ENCODE measurements at regions not wholly inside any gene's neighbourhood (a gene's known extent, or its start where the extent isn't known, plus 50 kb on each side); places are given as distances from the start of the nearest gene placed in this dataset.

- Histone ChIP-seq H3K9me3 (ENCODE audit: low read depth, low read length, poor library complexity, severe bottlenecking) (peaks cover 5% of the 10 kb centered on the region), H3K27ac (ENCODE audit: low read depth, low read length, poor library complexity, severe bottlenecking) (no peak overlapping the region), H3K4me1 (ENCODE audit: insufficient read depth, low read length, poor library complexity, severe bottlenecking) (no peaks in the 10 kb centered on the region), H3K27me3 (replicated peaks; ENCODE audit: insufficient read depth, low read depth, low read length, poor library complexity) (no peaks in the 10 kb centered on the region), H3K36me3 (ENCODE audit: insufficient read depth, low read length, poor library complexity, severe bottlenecking) (no peaks in the 10 kb centered on the region), H3K4me3 (ENCODE audit: low read depth, low read length, poor library complexity, severe bottlenecking) (no peak overlapping the region)
- intact Hi-C loops (cut with micrococcal nuclease; ENCODE audit: unreplicated experiment), result no loop called here
- TF ChIP-seq CTCF (conservative IDR thresholded peaks at IDR 0.05; ENCODE audit: low read depth, low read length), result no peak
- no peak for TF ChIP-seq EZH2 (IDR thresholded peaks at IDR 0.05; ENCODE audit: borderline replicate concordance, low read depth, low read length, poor library complexity, severe bottlenecking)
- ChIA-PET CTCF (no interaction called here), POLR2A (ENCODE audit: low non-redundant PET) (no interaction called here)
- no peak for DNase-seq (ENCODE audit: low spot score)
- BruUV-seq (replicated peaks), result no TSS peak
Observed at GRCh38 chr2:107407017-107407416, 419.7 kb upstream of the RGPD4 start.

- CTCF ChIA-PET, result no interaction called here
- no peaks in the 10 kb centered on the region for H3K36me3 ChIP-seq (ENCODE audit: insufficient read depth, low read length, poor library complexity, severe bottlenecking)
Observed at GRCh38 chr2:107407974-107408373, 418.7 kb upstream of the RGPD4 start.

GRCh38 chr2:107411267-107411666, 415.4 kb upstream of the RGPD4 start:
- TF ChIP-seq CTCF (conservative IDR thresholded peaks at IDR 0.05; ENCODE audit: low read depth, low read length) (no peak), EZH2 (IDR thresholded peaks at IDR 0.05; ENCODE audit: borderline replicate concordance, low read depth, low read length, poor library complexity, severe bottlenecking) (no peak)
- H3K9me3 ChIP-seq (ENCODE audit: low read depth, low read length, poor library complexity, severe bottlenecking), result peaks cover 5% of the 10 kb centered on the region
- H3K27me3 ChIP-seq (replicated peaks; ENCODE audit: insufficient read depth, low read depth, low read length, poor library complexity), result no peaks in the 10 kb centered on the region
- POLR2A ChIA-PET (ENCODE audit: low non-redundant PET), result no interaction called here
- H3K4me3 ChIP-seq (ENCODE audit: low read depth, low read length, poor library complexity, severe bottlenecking), result no peak overlapping the region
- H3K36me3 ChIP-seq (ENCODE audit: insufficient read depth, low read length, poor library complexity, severe bottlenecking), result no peaks in the 10 kb centered on the region
- BruUV-seq (replicated peaks), result no TSS peak
- DNase-seq (ENCODE audit: low spot score), result no peak
- CTCF ChIA-PET, result no interaction called here
- H3K27ac ChIP-seq (ENCODE audit: low read depth, low read length, poor library complexity, severe bottlenecking), result no peak overlapping the region
- H3K4me1 ChIP-seq (ENCODE audit: insufficient read depth, low read length, poor library complexity, severe bottlenecking), result no peaks in the 10 kb centered on the region
- intact Hi-C loops (cut with micrococcal nuclease; ENCODE audit: unreplicated experiment), result no loop called here

More at GRCh38 chr2:107407974-107408373, 418.7 kb upstream of the RGPD4 start:
- TF ChIP-seq EZH2 (IDR thresholded peaks at IDR 0.05; ENCODE audit: borderline replicate concordance, low read depth, low read length, poor library complexity, severe bottlenecking) (no peak), CTCF (conservative IDR thresholded peaks at IDR 0.05; ENCODE audit: low read depth, low read length) (no peak)
- H3K4me3 ChIP-seq (ENCODE audit: low read depth, low read length, poor library complexity, severe bottlenecking), result no peak overlapping the region
- no peaks in the 10 kb centered on the region for H3K27me3 ChIP-seq (replicated peaks; ENCODE audit: insufficient read depth, low read depth, low read length, poor library complexity)
- BruUV-seq (replicated peaks), result no TSS peak
- no peak overlapping the region for H3K27ac ChIP-seq (ENCODE audit: low read depth, low read length, poor library complexity, severe bottlenecking)
- intact Hi-C loops (cut with micrococcal nuclease; ENCODE audit: unreplicated experiment), result no loop called here
- no peak for DNase-seq (ENCODE audit: low spot score)
- POLR2A ChIA-PET (ENCODE audit: low non-redundant PET), result no interaction called here
- peaks cover 5% of the 10 kb centered on the region for H3K9me3 ChIP-seq (ENCODE audit: low read depth, low read length, poor library complexity, severe bottlenecking)
- no peaks in the 10 kb centered on the region for H3K4me1 ChIP-seq (ENCODE audit: insufficient read depth, low read length, poor library complexity, severe bottlenecking)

All from A673 (cell line).